Coronary artery (tissue), 2 donors: ENCODE measurements at regions not wholly inside any gene's neighbourhood (a gene's known extent, or its start where the extent isn't known, plus 50 kb on each side); places are given as distances from the start of the nearest gene placed in this dataset.
"Not testable (repeated sequence)": the region's sequence is repeated elsewhere in the genome, so short reads cannot be mapped to it uniquely, and the experiment has no call there.

ENCODE experiments used
- DNase-seq: peaks from one replicate; pipeline ENCODE4 v3.0.0-alpha.2; 2017; ENCODE audit warnings: low spot score
- H3K27ac ChIP-seq, 2 donors: fragments of 200-600 bp; sonication (generic); one replicate each; pipeline ENCODE4 v1.5.1; 2016 to 2019
- H3K4me3 ChIP-seq: fragments of 200-600 bp; sonication (generic); 2 replicates; pipeline ENCODE4 v1.5.1; 2016; ENCODE audit warnings: mild to moderate bottlenecking, moderate library complexity
- TF ChIP-seq, protein P1 (sequence below): fragments of 200-600 bp; sonication (generic); IDR thresholded peaks from one replicate; pipeline ENCODE4 v1.5.1; 2019; ENCODE audit warnings: antibody characterized with exemption

DNA sequence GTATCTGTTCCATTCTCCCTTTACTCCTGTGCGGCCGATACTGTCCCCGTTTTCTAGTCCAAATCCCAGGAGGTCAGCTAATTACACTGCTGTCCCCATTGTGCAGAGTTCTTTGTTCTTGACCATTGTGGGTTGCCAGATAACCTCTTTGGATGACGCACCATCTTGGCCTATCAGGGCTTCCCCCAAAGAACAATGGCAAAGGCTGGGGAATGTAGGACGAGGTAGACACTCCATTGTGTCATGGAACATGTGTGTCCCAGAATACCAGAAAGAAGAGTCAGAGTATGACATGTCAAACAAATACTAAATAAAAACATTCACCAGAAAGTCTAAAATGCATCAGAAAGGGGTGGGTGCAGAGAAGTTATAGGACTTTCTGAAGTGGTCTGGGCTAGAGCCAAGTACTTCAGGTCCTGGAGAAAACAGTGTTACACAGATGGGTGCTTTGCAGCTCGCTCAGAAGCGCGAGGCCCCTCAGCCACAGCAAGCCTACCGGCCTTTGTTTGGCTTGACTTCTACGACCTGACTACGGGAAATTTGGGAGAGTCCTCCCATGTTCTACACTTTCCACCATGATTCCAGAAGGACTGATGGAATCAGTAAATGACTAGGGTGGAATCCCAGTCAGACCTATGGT is 83.2 kb upstream of the SSBP2 start:
- H3K4me3 ChIP-seq = no peak overlapping the region
- H3K27ac ChIP-seq = no peak overlapping the region
- DNase-seq = no peak
- TF ChIP-seq, protein P1, sequence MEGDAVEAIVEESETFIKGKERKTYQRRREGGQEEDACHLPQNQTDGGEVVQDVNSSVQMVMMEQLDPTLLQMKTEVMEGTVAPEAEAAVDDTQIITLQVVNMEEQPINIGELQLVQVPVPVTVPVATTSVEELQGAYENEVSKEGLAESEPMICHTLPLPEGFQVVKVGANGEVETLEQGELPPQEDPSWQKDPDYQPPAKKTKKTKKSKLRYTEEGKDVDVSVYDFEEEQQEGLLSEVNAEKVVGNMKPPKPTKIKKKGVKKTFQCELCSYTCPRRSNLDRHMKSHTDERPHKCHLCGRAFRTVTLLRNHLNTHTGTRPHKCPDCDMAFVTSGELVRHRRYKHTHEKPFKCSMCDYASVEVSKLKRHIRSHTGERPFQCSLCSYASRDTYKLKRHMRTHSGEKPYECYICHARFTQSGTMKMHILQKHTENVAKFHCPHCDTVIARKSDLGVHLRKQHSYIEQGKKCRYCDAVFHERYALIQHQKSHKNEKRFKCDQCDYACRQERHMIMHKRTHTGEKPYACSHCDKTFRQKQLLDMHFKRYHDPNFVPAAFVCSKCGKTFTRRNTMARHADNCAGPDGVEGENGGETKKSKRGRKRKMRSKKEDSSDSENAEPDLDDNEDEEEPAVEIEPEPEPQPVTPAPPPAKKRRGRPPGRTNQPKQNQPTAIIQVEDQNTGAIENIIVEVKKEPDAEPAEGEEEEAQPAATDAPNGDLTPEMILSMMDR = no peak

DNA sequence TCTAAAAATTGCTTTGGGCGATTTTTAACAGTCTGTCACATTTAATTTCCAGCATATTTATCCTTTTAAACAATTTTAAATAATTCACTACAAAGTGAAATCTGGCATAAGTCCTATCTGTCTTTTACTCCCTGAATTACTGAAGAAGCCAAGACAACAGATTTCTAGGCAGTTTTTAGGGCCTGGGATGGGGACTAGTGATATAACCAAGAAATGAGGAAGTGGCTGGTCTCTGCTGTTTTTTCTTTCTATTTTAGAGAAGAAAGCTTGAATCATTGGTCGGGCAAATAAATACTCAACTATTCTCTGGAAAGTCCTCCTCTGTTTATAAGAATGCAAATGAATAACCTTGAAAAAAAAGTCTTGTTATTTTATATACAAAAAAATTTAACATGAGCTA is 79.7 kb upstream of the SSBP2 start:
- Histone ChIP-seq H3K4me3 (no peak overlapping the region), H3K27ac (no peak overlapping the region)
- DNase-seq = no peak
- TF ChIP-seq, protein P1 = no peak

DNA sequence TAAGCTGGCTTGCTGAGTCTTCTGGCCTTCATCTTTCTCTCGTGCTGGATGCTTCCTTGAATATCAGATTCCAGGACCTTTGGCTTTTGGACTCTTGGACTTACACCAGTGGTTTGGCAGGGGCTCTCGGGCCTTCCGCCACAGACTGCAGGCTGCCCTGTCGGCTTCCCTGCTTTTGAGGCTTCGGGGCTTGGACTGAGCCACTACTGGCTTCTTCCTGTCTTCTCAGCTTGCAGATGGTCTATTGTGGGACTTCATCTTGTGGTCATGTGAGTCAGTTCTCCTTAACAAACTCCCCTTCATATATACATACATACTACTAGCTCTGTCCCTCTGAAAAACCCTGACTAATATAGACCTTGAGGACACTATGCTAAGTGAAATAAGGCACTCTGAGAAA is 78.3 kb upstream of the SSBP2 start:
- no peak overlapping the region for H3K27ac ChIP-seq
- DNase-seq = no peak
- TF ChIP-seq, protein P1 = no peak
- H3K4me3 ChIP-seq = no peak overlapping the region

DNA sequence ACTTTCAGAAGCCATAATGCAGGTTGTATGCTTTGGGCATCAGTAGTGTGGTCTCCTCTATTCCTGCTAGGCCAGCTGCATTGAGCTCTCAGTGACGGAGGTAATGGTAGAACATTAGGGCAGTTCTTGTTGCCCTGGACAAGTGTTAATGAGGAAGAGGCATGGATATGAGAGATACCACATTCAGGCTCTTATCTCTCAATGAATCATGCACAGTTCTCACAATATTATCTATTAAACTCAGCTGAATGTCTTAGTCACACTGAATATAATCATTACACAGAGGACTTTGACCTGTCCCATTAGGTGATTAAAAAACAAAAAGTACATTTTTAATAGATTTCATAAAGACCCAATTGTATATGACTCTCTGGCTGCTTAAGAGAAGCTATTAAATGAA is 76.6 kb upstream of the SSBP2 start:
- Histone ChIP-seq H3K4me3 (no peak overlapping the region), H3K27ac (no peak overlapping the region)
- DNase-seq = no peak
- TF ChIP-seq, protein P1 = no peak

DNA sequence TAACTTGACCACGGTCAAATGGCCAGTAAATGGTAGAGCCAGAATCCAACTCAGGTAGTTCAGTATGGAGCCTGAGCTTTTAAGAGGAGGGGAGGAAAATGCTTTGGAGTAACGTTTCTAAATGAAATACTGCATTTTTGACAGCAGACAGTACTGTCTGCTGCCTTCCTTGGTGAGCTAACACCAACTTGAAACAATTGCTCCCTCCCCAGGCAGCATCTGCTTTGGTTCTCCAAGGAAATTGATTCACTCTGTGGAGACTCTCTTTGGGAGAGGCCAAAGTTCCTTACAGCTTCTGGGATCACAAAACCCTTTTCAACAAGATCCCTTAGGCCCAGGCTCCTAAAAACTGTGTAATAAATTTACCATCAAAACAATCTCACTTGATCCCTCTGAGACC is 75.2 kb upstream of the SSBP2 start:
- H3K27ac ChIP-seq = no peak overlapping the region
- no peak for DNase-seq
- H3K4me3 ChIP-seq = no peak overlapping the region
- TF ChIP-seq, protein P1 = no peak

DNA sequence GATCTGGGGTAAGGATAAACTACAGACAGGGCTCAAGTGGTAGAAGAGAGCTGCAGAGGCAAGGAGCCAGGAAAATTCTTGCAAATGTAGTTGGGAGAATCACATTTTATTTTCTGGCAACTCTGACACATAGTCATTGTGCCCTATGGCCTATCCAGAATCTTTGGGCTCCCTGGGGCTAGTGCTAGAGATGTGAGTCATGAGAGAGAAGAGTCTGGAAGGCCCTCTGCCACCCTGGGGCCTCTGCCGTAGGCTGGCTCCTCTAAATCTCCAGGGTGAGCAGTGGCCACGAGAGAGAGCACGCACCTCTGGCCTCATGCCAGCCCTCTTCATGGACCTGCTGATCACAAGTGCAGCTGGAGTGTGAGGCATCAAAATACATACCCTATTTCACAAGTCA is 74.3 kb upstream of the SSBP2 start:
- Histone ChIP-seq H3K4me3 (no peak overlapping the region), H3K27ac (peak overlapping the region in 1 of 2 donors; percentile 21)
- DNase-seq = no peak
- TF ChIP-seq, protein P1 = no peak

DNA sequence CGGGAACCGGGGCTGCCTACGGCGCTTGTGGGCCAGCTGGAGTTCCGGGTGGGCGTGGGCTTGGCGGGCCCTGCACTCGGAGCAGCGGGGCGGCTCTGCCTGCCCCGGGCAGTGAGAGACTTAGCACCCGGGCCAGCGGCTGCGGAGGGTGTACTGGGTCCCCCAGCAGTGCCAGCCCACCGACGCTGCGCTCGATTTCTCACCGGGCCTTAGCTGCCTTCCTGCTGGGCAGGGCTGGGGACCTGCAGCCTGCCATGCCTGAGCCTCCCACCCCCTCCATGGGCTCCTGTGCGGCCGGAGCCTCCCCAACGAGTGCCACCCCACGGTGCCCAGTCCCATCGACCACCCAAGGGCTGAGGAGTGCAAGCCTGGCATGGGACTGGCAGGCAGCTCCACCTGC is 72.8 kb upstream of the SSBP2 start:
- not testable (repeated sequence) for H3K4me3 ChIP-seq, H3K27ac ChIP-seq, DNase-seq
